GM19351 (cell line): ENCODE measurements at regions not wholly inside any gene's neighbourhood (a gene's known extent, or its start where the extent isn't known, plus 50 kb on each side); places are given as distances from the start of the nearest gene placed in this dataset.

ENCODE experiments used
- ATAC-seq: cut with Tn5 transposase; IDR thresholded peaks from one replicate; pipeline ENCODE4 v1.9.1; 2021; ENCODE audit warnings: mild to moderate bottlenecking, moderate library complexity; ENCODE audit not compliant: unreplicated experiment

DNA sequence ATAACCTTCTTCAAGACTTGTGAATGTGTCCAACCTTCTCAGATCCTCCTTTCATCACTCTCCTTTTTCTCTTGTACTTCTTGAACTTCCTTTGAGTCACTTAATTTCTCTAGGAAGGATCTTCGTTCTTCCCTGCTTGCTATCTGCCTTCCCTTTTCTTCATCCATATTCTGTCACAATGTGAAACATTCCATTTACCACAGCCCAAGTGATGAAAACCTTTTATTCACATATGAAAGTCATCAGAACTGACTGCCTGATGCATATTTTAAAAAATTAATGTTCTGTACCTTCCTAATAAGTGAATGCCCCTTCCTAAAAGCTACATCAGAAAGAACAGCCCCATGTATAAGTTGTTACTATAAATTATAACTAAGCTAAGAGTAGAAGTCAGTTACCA is 520.4 kb upstream of the LUZP2 start:
- no peak for ATAC-seq

DNA sequence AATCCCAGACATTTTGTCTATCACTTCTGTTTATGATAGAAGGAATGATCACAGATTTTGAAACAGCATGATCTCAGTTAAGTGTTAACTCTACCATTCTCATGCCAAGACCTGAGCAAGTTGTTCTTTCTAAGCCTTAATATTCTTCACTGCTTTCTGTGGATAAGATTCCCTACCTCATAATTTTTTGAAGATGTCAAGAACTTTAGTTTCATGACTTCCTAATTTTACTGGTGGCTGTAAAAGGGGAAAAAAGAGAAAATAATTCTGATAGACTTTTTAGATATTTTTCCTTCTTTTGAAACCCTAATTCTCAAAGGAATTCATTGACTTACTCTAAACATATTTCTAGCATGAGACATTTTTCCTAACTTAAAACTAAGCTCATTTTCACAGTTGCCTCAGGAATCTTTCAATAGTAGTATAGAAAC is 520.0 kb upstream of the LUZP2 start:
- no peak for ATAC-seq

DNA sequence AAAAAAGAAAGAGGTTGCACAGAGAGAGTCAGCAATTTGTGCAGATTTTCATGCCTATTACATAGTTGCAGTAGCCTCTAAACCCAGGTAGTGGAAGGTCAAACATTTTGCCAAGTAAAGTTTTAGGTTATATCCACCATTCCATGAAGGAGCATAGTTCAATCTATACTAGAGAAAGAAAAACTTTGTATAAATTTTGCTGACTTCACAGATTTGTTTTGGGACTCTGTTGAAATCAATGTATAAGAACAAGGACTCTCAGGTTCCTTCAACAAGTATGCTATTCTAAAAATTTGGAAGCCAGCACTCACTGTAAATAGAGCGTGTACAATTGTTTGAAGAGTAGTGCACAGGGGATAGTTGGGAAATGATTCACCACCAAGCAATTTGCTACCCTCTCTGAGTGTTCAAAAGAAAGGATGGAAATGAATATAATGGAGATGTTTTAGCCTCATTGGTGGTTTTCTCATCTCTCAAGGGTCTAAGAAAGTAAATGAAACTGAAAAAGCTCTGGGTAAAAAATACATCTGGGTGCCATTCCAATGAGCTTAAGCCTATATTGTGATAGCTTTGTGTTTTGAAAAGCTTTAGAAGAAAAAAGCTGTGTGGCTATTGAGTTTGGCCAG is 508.4 kb upstream of the LUZP2 start:
- no peak for ATAC-seq

DNA sequence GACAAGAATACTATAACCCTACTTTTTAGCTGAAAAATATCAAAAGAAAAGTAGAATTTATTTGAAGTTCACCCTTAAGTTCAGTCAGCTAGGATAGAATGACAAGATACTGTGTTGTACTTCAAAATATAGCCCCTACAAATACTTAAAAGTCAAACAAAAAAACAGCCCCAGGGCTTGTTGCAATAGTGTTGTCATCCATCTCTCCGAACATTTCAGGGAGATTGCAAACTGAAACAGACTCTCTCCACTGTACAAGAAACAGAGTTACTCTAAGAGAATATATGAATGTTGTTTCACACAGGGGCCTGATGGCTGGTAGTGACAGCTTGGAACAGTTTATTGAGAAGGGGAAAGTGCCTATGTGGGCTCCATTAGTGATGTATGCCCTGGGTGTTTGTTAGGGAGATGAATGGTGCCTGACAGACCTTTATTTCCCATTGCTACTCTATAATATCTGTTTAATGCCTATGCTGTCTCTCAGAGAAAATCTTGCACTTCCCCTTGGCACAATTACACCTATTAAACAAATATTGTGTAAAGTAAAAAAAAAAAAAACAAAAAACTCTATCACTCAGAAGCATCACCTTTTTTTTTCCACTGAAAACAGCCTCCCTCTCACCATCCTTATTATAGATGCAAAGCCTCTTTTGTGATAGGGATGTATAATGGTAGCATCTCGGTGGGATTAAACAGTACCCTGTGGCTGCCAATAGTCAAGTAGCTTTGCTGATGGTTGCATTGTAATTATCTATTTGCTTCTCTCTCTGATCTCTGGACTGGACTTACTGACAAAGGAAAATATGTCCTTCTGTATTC is 506.3 kb upstream of the LUZP2 start:
- ATAC-seq = no peak

DNA sequence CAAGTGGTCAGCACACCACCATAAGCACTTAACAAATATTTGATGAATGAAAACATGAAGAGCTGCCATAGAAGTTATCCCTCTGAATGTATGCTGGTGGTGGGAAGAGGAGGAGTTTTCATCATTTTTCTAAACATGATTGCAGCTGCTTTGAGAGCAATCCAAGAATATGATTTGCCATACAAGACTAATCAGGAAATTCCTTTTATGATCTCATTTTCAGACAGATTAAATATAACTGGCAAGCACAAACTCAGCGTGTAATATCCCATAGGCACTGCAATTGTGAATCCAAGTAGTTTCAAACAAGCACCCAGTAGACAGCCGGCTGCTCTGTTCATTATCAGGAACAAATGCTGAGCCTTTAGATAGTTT is 505.7 kb upstream of the LUZP2 start:
- no peak for ATAC-seq

DNA sequence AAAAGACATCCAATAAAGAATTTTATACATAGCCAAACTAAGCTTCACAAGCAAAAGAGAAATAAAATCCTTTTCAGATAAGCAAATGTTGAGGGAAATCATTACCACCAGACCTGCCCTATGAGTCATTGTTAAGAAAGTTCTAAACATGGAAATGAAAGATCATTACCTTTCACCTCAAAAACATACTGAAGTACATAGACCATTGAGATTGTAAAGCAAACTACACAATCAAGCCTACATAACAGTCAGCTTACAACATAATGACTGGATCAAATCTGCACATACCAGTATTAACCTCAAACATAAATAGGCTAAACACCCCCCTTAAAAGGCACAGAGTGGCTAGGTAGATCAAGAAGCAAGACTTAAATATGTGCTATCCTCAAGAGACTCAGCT is 501.0 kb upstream of the LUZP2 start:
- ATAC-seq = no peak

DNA sequence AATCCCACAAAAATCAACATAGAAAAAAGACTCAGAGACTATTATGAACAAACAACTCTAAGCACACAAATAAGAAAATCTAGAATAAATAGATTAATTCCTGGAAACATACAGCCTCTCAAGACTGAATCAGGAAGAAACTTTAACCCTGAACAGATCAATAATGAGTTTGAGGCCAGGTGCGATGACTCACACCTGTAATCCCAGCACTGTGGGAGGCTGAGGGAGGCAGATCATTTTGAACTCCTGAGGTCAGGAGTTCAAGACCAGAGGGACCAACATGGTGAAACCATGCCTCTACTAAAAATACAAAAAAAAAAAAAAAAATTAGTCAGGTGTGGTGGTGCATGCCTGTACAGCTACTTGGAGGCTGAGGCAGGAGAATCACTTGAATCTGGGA is 499.5 kb upstream of the LUZP2 start:
- ATAC-seq = no peak

DNA sequence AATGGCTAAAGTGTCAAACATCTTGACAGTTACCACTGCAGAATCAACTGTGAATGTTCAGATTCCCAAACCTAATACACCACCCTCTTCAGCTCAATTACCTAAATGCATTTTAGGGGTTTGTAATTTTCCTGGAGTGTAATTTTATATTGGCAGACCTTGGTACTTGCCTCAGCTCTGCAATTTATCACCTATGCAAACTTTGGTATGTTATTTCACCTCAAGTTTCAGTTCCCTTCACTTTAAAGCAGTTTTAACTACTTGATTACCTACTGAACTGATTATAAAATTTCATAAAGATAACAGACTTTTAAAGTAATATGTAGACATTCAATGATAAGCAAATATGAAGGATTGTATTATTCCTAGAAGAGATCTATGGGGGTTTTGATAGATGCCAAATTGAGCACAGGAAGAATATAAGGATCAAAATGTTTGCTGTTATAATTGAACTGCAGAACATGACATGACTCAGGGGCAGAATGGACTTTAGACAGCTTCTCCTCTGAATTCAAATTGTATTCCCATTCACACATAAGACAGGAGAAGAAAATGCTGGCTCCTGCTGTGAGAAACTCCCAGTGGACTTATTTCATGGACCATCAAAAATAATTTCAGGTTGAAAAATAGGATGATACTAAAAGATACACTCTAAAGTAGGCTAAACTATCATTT is 491.5 kb upstream of the LUZP2 start:
- no peak for ATAC-seq

DNA sequence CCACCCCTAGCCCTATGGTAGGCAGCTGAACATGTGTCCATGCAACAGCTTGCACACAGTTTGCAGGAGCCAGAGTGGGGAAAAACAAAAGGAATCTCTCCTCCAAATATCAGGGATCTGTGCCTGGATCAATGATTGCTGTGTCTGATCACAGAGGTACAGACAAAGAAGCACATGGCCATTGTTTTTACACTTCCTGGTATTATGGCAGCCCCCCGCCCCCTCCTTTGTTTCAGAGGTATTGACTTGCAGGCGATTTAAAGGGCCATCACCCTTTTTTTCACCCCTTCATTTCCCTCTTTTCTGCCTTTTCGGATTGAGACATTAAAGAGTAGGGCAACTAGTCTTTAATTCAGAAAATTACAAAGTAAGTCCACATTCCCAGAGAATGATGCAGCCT is 453.0 kb upstream of the LUZP2 start:
- no peak for ATAC-seq

DNA sequence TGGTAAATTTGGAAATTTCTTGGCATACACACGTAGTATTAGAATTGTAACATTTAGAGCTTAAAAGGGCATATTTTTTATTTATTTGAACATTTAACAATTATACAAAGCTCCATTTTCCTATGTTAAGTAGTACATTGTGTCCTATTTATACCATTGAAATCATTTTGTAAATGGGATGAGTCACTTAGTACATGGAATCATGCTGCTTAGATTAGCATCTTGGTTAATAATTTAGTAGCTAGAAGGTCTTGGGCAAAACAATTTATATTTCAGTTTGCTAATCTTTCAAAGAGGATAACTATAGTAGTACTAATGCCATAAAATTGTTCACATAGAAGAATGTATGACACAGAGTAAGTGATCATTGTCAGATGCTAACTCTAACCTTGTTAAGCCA is 450.1 kb upstream of the LUZP2 start:
- ATAC-seq = no peak

DNA sequence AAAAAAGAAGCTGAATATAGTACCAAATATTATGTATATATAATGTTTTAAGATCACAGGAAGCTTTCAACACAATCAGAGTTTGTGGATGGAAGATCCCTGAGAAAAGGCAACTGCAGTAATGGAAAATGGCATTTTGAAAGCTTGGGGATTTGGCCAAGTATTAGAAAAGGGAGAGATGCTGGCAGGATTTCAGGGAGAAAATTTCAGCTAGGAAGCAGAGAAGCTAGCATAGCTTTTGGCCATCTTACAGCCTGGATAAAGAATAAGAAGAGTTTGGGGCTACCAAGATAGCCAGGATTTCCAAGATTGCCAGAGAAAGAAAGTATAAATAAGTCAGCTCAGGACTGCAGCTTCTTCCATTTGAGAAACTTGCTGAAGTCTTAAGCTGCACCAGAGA is 440.8 kb upstream of the LUZP2 start:
- no peak for ATAC-seq

DNA sequence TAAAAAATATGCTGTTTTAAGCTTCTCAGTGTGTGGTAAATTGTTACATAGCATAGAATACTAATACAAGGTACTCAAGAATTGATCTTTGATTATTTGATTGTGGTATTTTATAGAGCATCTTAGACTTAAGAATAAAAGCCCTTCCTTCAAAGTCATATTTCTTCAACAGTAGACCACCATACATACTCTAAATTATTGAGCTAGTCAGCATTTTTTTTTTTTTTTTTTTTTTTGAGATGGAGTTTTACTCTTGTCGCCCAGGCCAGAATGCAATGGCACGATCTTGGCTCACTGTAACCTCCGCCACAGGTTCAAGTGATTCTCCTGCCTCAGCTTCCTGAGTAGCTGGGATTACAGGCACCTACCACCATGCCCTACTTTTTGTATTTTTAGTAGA is 436.7 kb upstream of the LUZP2 start:
- ATAC-seq = no peak

DNA sequence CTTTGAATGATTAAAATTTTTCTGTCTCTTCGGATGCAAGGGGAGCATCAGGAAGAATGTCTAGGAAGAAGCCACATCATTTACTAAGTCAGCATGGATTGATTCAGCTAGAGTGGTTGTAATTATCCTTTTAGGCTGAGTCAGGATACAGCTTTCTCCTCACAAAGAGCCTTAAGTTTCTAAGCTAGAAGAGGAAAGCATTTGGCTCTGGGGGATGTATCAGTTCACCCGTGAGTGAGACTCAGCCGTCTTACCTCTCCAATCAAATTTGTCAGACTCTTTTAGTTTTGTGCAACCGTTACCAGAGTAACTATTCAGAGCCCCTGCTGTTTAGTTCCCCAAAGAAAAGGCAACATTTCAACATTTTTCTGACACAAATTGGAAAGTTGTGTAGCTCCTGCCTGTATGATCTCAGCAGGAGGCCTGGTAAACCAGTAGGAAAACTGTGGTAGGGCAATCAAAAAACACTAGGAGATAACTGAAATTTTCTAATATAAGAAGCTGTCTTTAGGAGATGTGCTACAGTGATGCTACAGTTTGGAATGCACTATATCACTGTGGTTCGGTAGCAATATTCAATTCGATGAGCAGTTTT is 432.4 kb upstream of the LUZP2 start:
- ATAC-seq = no peak

DNA sequence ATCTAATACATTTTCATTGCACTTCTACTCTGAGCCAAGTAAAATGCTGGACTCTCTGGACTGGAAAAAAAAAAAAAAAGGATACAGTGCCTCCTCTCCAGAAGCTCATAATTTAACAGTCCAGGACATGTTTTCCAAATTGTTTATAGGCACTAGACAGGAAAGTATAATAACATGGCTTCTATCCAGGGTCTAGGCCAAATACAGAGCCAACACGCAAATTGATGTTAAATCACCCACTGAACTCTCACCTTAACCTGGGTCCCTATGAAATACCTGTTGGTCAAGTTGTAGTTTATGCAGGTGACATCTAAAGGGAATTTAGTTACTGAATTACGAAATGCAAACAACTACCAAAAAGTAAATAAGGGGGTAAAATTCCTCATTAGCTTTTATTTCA is 428.7 kb upstream of the LUZP2 start:
- ATAC-seq = no peak

DNA sequence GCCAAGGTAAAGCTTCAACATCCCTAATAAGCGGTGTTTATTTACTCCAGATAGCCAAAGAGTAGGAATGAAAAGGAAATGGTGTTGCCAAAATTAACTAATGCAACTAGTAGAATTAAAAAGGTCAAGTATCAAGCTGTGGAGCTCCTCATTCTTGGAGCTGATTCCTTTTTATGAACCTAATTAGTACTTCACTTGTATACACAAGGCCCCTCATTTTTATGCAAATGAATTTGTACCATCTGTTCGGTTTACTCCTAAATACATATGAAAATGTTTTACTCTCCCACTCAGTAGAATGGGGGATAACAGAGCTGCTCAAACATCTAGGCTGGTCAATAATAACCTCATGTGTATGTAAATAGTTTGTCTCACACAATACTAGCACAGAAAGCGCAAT is 426.4 kb upstream of the LUZP2 start:
- ATAC-seq = no peak

DNA sequence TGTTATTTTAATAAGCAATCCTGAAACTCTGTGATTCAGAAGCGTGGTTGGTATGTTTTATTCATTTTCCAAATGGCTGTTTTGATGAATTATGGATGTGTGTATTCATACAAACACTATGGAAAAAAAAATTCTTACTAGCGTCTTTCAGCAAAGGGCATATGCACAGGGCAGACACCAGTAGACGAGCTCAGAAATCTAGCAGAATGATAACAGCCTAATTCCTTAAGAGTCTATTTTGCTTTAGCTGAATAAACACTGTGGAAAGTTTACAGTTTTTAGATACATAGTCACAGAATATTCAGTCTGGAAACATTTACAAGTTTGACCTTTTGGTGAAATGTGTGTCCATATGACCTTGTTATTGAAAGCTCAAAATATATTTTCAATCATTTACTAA is 418.8 kb upstream of the LUZP2 start:
- no peak for ATAC-seq

DNA sequence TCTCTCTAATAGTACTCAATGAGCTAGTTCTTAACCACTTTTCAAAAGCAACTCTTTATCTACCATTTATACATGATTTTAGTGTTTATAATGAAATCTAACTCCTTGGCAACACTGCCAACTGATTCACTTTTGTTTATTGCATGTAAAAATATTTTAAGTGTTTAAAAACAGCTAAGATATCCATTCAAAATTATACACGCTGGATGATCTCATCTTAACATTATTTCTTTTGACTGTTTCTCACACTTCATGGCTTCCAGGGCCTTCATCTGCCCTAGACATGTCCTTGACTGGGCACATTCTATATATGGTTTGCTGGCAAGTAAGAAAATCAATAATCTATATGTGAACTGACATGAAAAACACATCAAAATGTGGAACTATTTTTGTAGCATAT is 414.6 kb upstream of the LUZP2 start:
- no peak for ATAC-seq

DNA sequence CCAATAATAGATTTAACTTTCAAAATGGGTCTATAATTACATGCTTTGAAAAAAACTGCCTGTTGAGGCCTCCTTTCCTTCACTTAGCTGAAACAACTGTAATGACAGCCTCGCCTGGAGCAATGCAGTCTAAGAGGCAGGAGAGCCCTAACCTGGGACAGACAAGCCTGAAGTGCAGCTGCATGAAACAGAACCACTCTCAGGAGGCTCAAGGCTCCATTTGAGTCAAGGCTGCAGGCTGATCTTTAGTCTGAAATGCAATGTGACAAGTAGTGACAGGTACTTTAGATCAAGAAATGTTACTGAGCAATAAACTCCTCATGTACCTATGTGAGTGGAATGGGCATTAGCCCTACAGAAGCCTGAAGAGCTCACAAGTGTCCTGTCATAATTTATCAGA is 414.0 kb upstream of the LUZP2 start:
- no peak for ATAC-seq

DNA sequence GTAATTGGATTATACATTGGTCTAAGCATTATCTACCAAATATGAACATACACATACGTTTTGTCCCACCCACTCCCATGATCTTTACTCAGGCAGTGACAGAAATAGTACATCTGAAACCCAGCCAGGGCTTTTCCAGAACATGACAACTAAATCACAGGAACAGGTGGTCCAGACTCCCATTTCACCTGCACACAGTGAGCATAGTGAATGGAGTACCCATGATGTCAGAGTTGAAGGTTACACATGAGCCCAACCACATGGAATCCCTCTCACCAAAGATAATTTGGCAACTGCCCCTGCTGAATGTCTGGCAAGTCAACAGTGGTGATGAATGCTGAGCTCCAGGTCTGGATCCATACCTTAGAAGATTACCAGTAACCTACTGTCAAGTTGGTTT is 411.9 kb upstream of the LUZP2 start:
- ATAC-seq = no peak

DNA sequence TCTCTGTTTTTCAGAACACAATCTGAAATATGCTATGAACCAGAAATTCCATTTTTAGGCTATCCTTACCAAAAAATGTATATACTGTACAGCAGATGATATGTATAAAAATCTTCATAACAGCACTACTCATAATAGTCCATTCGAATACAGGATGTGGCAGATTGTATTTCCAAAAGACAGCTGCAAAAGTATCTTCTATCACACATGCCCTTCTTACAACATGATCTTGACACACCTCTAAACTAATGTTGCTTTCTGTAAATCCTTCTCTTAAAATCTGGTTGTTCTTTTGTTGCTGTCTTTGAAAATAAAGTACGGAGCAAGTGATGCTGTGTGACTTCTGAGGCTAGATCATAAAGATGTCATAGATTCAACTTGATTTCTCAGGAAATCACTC is 409.9 kb upstream of the LUZP2 start:
- no peak for ATAC-seq

DNA sequence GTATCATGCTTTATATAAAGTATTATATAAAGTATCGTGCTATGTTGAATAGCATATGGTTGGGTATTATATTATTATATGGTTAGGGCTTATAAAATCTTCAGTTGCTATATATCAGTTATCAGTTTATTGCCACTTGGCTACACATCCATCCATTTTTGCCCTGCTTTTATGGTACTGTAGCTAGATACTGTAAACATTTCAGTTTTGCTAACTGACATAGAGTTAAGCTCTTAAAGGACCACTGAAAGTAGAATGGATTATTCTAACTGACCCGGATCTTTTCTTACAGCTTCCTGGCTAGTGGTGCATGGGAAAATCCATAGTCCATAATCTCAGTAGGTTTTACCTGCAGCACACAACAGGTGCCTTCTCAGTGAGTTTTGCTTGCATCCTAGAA is 405.3 kb upstream of the LUZP2 start:
- ATAC-seq = no peak

DNA sequence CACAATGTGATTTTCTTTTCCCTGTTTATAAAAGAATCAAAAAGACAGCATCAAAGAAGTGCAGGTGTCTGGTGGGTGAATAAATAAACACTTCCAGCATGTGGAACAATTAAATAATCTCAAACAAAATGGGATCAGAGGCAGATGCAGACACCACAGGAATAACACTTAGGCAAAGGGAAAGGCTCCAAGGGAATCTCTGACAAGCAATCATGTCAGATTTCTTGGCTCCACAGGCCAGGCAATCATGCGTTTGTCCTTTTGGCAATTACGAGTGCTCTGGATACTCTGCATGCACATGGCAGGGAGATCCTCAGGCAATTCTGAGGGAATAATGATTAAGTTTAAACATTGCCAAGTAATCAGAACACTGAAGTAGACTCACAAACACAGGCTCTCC is 403.5 kb upstream of the LUZP2 start:
- no peak for ATAC-seq
